ENCODE measurements at regions not wholly inside any gene's neighbourhood (a gene's known extent, or its start where the extent isn't known, plus 50 kb on each side); places are given as distances from the start of the nearest gene placed in this dataset.

DNA sequence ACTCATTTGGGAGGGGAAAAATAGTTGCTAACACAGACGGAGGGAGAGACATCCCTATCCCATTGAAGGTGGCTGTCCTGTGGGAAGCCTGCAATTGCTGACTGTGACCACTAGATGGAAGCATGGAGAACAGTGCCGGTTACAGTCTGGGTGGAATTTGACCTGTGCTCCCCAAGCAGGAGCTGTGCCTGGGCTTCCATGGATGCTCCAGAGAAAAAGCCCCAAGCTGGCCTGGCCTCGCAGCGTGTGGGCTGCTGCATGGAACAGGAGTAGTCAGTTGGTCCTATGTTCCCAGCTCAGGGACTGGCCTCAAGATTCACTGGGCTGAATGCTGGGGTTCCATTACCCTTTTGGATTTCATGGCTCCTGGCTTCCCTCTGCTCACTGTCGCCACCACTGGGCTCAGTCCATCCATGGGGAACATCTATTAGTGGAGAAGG, 116.3 kb upstream of the CHD6 start (continued):
- TF ChIP-seq, protein P1, sequence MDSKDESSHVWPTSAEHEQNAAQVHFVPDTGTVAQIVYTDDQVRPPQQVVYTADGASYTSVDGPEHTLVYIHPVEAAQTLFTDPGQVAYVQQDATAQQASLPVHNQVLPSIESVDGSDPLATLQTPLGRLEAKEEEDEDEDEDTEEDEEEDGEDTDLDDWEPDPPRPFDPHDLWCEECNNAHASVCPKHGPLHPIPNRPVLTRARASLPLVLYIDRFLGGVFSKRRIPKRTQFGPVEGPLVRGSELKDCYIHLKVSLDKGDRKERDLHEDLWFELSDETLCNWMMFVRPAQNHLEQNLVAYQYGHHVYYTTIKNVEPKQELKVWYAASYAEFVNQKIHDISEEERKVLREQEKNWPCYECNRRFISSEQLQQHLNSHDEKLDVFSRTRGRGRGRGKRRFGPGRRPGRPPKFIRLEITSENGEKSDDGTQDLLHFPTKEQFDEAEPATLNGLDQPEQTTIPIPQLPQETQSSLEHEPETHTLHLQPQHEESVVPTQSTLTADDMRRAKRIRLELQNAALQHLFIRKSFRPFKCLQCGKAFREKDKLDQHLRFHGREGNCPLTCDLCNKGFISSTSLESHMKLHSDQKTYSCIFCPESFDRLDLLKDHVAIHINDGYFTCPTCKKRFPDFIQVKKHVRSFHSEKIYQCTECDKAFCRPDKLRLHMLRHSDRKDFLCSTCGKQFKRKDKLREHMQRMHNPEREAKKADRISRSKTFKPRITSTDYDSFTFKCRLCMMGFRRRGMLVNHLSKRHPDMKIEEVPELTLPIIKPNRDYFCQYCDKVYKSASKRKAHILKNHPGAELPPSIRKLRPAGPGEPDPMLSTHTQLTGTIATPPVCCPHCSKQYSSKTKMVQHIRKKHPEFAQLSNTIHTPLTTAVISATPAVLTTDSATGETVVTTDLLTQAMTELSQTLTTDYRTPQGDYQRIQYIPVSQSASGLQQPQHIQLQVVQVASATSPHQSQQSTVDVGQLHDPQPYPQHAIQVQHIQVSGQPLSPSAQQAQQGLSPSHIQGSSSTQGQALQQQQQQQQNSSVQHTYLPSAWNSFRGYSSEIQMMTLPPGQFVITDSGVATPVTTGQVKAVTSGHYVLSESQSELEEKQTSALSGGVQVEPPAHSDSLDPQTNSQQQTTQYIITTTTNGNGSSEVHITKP (CRISPR knock-in tag; IDR thresholded peaks at IDR 0.05; ENCODE audit: low read depth) = no peak
- TF ChIP-seq ZFAT (CRISPR knock-in tag; conservative IDR thresholded peaks at IDR 0.05) (no peak), PHF20 (CRISPR knock-in tag; IDR thresholded peaks at IDR 0.05) (no peak), ZNF317 (CRISPR knock-in tag; IDR thresholded peaks at IDR 0.05) (no peak), REXO4 (CRISPR knock-in tag; IDR thresholded peaks at IDR 0.05; ENCODE audit: borderline replicate concordance) (no peak), FOSL2 (CRISPR knock-in tag; IDR thresholded peaks at IDR 0.05) (0 out of 2 replicates have a peak, but pooled peaks have one; percentile 26), MTA1 (CRISPR knock-in tag; IDR thresholded peaks at IDR 0.05; ENCODE audit: borderline replicate concordance) (no peak), TCF7 (IDR thresholded peaks at IDR 0.05; ENCODE audit: low read depth) (no peak), HMGXB4 (CRISPR knock-in tag; IDR thresholded peaks at IDR 0.05; ENCODE audit: borderline replicate concordance in 1 of 2, low read depth in 1 of 2) (peak; percentile 33 to 62; a peak in 2 of 4 replicates), GATAD1 (CRISPR knock-in tag; IDR thresholded peaks at IDR 0.05) (peak; percentile 38; the same call in 1 of the 2 replicates), ZNF10 (CRISPR knock-in tag; IDR thresholded peaks at IDR 0.05; ENCODE audit: borderline replicate concordance, low read depth) (no peak), ZNF720 (CRISPR knock-in tag; IDR thresholded peaks at IDR 0.05) (peak; percentile 36; the same call in 1 of the 2 replicates), SCMH1 (CRISPR knock-in tag; IDR thresholded peaks at IDR 0.05; ENCODE audit: borderline replicate concordance) (no peak), ZNF503 (CRISPR knock-in tag; IDR thresholded peaks at IDR 0.05) (no peak), KLF11 (CRISPR knock-in tag; IDR thresholded peaks at IDR 0.05) (no peak), JARID2 (CRISPR knock-in tag; IDR thresholded peaks at IDR 0.05; ENCODE audit: insufficient replicate concordance) (no peak)
- TF ChIP-seq, protein P2, sequence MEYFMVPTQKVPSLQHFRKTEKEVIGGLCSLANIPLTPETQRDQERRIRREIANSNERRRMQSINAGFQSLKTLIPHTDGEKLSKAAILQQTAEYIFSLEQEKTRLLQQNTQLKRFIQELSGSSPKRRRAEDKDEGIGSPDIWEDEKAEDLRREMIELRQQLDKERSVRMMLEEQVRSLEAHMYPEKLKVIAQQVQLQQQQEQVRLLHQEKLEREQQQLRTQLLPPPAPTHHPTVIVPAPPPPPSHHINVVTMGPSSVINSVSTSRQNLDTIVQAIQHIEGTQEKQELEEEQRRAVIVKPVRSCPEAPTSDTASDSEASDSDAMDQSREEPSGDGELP (IDR thresholded peaks at IDR 0.05; ENCODE audit: borderline replicate concordance, low read depth) = no peak
- TF ChIP-seq, protein P3, sequence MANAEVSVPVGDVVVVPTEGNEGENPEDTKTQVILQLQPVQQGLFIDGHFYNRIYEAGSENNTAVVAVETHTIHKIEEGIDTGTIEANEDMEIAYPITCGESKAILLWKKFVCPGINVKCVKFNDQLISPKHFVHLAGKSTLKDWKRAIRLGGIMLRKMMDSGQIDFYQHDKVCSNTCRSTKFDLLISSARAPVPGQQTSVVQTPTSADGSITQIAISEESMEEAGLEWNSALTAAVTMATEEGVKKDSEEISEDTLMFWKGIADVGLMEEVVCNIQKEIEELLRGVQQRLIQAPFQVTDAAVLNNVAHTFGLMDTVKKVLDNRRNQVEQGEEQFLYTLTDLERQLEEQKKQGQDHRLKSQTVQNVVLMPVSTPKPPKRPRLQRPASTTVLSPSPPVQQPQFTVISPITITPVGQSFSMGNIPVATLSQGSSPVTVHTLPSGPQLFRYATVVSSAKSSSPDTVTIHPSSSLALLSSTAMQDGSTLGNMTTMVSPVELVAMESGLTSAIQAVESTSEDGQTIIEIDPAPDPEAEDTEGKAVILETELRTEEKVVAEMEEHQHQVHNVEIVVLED (CRISPR knock-in tag; IDR thresholded peaks at IDR 0.05; ENCODE audit: borderline replicate concordance) = no peak
